NOMO-1 (cell line): ENCODE measurements at regions not wholly inside any gene's neighbourhood (a gene's known extent, or its start where the extent isn't known, plus 50 kb on each side); places are given as distances from the start of the nearest gene placed in this dataset.
A peak's percentile ranks its signal among the peaks of the same experiment; 100 is the strongest.
"Not testable (repeated sequence)": the region's sequence is repeated elsewhere in the genome, so short reads cannot be mapped to it uniquely, and the experiment has no call there.

Experiments used
- DNase-seq, 2 experiments: peaks; one replicate each; lab custom pipeline; 2025; ENCODE audit not compliant: unreplicated experiment in 2 of 2; lab: John Stamatoyannopoulos, UW

DNA sequence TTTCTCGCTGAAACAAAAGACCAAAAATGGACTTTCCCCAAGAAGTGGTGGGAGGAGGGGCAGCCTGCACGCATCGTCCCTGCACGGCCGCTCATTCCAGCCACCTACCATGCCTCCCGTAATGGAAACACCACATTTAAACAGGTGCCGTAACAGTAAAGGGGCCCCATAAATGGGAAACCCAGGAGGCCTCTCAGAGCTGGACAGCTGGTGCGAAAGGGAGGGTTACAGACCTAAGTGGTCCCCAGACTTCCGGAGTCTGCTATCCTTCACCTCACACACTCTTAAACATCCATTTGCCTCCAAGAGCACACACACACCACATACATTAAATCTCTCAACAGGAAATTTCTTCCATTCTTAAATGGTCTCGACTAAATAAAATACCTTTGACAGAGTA lies 120.7 kb upstream of the SOD1 start:
- no peak for DNase-seq

DNA sequence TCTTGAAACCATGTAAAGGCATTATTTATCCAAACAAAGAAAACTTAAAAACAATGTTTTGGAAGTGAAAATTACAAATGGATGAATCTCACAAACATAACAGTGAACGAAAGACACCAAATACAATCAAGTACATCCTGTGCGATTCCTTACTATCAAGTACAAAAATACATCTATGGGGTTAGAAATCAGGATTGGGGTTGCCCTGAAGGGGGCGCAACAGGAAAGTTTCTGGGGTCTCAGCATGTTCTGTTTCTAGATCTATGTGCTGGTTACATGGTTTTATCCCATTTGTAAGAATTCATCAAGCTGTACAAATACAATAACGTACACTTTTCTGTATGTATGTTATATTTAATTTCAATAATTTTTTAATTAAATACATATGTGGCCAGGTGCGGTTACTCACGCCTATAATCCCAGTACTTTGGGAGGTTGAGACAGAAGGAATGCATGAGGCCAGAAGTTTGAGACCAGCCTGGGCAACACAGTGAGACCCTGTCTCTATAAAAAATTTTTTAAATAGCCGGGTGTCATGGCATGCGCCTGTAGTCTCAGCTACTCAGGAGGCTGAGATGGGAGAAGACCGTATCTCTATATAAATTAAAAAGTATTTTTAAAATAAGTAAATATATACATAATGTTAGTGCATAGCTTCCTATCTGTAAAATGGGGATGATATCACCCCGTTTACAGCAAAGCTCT lies 121.5 kb upstream of the SOD1 start:
- DNase-seq: no peak

DNA sequence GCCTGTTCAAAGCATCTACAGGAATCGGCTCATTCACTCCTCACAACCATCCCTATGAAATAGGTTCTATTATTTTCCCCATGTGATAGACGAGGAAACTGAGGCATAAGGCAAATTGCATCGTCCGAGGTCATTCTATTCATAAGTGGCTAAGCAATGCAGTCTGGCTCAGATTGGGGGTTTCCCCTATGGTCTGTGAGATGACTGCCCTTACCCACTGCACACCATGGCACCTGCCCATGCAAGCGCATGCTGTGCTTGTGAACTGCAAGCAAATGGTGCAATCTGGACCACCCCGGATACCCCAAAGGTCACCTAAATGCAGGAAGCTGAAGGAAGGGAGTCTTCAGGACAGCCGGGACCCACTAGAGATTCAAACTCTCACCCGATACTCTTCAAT lies 123.4 kb upstream of the SOD1 start:
- DNase-seq: no peak

DNA sequence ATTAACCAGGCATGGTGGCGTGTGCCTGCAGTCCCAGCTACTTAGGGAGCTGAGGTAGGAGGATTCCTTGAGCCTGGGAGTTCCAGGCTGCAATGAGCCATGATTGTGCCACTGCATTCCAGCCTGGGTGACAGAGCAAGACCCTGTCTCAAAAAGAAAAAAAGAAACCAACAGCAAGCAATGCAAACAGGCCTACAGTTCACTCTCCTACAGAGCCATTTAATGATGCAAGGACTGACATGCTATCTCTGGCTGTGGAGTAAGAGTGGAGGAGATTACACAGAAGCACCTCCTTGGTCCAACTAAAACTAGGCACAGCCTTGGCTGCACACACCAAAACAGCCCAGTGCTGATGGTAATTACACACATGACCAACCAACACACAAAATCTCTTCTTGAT lies 127.5 kb upstream of the SOD1 start:
- no peak for DNase-seq

DNA sequence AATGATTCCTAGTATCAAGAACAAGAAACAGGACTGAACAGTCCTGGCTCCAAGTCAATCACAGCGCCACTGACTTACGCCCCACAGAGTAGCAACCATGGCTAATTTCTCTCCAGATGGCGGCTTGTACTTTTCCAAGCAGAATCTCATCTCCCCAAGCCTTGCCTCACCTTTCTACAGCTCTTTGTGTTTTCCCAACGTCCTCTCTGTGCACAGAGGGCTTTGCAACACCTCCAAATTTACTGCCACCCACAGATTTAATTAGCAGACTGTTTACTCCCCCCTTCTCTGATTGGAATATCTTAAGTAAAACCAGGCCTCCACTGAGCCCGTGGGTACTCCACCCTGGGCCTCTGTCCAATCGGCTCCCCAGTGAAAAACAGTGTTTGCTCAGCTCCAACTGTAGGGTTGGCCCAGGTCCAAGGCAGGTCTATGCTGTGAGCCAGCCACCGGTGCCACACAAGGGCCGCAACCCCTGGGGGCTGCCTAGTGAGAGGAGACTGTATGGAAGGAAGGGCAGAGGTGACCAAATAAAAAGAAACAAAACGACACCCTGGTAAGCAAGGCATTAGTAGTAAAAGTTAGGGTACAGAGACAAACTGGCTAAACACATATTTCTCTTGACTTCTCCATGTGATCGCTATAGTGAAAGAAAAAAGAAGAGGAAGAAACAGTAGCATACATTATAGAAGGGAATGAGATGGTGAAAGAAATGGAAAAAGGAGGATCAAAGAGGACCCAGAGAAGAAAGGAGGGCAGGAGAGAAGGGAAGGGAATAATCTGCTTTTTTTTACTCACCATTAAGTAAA lies 128.4 kb upstream of the SOD1 start:
- no peak for DNase-seq

DNA sequence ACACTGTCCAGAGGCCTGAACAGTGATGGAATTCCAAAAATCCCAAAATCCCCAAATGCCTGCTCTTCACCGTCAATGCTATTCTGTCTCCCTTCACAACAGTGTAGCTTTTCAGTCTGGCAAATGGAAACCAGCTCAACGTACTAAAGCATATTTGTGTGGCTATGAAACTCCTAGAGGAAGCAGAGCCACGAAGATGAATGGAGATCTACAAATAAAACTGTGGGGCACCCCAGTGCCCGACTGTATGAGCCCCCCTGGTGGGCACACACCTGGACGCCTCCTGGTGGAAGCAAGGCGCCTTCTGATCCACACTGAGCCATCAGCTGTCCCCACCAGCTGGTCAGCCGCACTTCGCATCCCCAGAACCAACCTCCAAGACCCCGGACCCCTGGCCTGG lies 129.1 kb upstream of the SOD1 start:
- DNase-seq: no peak

DNA sequence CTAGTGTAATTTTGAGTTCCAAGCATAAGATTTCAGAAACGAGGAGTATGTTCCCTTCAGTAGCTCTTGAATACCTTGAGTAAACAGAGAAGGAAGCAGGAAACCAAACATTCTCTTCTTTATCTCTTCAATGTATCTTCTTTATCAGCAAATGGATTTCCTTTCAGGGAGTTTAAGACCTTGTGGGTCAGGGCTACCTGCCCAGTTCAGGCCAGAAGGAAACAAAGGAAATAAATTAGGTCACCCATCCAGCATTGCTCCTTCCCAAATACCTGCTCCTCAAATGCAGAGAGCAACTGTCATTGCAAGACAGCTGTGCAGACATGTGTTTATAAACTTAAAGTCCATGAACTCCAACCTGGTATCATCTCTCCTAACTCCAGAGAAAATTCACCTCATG lies 130.1 kb upstream of the SOD1 start:
- DNase-seq: no peak

DNA sequence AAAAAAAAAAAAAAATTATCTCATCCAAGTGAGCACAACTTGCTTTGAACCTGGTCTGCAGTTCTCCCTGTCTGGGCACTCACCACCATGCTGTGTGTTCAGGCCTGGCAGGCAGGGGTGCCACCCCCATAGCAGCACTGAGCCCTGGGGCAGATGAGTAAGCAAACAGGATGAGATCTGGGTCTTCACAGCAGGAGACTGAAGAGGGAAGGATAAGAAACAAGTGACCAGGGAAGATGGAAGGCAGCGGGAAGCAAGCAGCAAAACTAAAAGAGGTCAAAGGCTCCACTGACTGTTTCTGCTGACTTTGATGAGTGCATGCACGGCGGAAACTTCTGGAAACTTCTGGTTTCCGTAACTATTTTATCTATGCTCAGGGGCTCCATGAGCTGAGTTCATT lies 133.5 kb upstream of the SOD1 start:
- DNase-seq: no peak

DNA sequence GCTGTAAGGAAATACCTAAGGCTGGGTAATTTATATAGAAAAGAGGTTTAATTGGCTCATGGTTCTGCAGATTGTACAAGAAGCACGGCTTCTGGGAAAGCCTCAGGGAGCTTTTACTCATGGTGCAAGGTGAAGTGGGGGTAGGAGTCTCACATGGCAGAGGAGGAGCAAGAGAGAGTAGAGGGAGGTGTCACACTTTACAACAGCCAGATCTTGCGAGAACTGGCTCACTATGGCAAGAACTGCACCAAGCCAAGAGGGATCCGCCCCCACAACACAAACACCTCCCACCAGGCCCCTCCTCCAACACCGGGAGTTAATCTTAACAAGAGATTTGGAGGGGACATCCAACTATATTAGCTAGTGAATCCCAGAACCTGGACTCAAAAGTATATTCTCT lies 135.4 kb upstream of the SOD1 start:
- no peak for DNase-seq

DNA sequence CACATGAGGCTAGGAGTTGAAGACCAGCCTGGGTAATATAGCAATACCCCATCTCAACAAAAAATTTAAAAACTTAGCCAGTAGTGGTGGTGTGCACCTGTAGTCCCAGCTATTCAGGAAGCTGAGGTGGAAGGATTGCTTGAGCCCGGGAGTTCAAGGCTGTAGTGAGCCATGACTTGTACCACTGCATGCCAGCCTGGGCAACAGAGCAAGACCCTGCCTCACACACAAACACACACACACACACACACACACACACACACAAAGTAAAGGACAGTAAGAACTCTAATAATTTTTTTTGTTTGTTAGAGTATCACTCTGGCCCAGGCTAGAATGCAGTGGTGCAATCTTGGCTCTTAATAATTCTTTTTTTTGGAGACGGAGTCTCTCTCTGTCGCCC lies 138.0 kb upstream of the SOD1 start:
- no peak for DNase-seq

DNA sequence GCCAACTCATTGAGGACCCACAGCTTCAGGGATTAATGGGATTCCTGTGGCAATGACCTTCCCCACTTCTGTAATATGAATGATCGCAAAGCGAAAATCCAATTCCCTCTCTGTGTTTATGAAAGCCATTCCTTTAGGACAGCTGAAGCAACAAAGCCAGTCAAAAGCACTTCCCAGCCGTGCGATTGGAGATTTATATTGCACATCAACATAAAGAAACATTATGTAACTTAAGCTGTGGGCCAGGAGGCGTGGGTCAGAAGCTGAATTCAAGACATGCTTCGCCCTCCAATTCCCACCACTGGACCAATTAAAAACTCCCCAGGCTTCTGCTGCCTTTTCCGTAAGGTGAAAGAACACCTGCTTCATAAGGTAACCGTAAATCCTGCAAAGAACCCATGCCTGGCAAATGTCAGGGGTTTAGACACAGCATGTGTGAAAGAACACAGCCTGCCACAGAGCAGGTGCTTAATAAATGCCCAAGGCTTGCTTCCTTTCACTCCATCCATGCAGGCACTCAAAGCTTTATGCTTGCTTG lies 138.9 kb upstream of the SOD1 start:
- DNase-seq: no peak

DNA sequence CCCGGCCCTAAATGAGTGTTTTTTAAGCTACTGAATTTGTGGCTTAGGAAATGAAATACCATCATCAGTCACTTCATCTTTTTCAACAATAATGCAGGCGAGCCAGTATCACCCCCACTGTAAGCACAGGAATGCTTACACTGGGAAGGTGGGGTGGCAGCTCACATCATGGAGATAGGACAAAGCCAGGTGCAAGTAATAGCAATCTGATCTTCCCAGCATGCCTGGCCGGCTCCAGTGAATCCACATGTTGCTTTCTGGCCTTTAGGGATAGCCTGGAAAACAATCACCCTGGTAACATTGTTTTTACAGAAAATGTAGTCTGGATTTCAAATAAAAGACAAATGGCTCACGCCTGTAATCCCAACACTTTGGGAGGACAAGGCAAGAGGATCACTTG lies 140.9 kb upstream of the SOD1 start:
- DNase-seq: no peak

DNA sequence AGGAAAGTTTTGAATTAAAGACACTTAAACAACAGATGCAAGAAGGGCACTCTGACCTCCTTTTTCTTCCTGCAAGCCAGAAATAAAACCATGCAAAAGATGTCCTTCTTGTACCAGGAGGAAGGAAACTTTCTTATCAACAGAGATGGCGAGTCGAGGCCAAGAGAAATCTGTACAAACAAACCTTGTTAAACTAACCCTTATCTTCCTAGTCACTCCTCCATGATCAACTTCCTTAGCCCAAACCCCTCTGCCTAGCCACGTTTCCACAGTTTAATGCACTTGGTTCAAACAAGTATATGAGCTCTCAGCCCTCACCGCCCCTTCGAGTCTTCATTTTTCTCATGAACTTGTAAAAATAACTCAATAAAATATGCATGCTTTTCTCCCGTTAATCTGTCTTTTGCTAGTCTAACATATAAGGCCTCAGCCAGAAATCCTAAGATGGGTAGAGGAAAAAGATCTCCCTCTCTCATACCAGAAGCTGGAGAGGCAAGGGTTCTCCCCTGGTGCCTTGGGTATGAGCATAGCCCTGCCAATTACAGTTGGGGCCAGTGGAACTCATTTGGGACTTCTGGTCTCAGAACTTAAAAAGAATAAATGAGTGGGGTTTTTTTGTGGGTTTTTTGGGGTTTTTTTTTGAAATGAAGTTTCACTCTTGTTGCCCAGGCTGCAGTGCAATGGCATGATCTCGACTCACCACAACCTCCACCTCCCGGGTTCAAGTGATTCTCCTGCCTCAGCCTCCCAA lies 141.7 kb upstream of the SOD1 start:
- DNase-seq: no peak

DNA sequence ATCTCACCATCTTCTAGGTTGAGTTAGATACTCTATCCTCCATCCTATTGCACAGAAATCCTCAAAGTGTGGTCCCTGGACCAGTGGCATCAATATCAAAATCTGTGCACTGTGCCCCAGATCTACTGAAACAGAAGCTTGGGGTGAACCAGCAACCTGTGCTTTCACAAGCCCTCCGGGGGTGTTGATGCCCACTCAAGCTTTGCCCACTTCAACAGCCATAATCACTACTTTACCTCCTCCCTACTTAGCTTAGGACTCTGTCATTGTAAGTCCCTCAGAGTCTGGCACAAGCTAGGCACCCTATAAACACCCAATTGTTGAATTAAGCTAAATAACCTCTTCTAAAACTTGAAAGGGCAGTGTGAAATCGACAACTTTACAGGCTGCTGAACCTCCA lies 144.2 kb upstream of the SOD1 start:
- no peak for DNase-seq

DNA sequence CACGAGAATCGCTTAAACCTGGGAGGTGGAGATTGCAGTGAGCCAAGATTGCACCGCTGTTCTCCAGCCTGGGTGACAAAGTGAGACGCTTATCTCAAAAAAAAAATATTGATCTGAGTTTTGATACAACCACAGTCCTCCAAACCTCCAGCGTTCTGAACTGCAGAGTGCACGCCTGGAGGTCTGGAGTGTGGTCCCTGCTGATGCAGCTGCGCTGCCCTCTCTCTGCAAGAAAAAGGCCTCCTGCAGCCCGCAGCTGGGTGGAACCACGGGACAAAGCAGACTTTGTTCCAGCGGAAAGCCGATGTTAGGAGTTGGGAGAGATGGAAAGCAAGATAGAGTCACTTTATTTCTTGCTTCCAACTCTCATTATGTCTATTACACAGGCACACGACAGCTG lies 144.9 kb upstream of the SOD1 start:
- DNase-seq: no peak

DNA sequence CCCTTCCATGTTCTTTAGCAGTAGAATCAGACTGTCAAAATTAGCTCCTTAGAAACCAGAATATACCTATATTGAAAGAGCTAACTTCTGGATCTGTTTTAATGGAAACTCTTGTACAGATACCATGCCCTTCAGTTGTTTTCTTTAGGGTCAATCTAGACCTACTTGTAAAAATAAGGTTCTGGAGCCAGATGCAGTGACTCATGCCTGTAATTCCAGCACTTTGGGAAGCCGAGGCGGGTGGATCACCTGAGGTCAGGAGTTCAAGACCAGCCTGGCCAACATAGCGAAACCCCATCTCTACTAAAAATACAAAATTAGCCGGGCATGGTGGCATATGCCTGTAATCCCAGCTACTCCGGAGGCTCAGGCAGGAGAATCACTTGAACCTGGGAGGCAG lies 146.0 kb upstream of the SOD1 start:
- DNase-seq: not testable (repeated sequence)

DNA sequence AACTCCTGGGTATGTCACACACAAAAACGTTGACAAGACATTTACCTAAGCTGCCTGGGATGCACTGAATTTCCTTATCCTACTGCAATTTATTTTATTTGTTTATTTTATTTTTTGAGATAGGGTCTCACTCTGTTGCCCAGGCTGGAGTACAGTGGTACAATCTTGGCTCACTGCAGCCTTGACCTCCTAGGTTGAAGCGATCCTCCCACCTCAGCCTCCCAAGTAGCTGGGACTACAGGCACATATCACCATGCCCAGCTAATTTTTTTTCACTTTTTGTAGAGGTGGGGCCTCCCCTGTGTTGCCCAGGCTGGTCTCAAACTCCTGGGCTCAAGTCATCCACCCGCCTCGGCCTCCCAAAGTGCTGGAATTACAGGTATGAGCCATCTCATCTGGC lies 147.5 kb upstream of the SOD1 start:
- not testable (repeated sequence) for DNase-seq

DNA sequence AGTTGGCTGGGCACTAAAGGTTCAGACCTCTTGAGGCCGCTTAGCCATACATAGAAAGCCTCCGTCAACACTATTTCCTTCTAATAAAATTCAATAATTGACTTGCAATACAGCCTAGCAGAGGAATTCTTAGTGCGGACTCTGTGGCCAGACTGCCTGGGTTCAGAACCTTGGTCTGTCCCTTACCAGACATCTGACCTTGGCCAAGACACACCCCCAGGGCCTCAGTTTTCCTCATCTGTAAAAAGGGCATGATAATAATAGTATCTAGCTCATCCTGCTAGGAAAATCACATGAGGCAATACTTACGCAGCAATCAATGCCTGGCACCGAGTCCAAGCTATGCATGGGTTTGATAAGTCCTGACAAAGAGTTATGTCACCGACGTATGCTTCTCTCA lies 148.2 kb upstream of the SOD1 start:
- DNase-seq: no peak

DNA sequence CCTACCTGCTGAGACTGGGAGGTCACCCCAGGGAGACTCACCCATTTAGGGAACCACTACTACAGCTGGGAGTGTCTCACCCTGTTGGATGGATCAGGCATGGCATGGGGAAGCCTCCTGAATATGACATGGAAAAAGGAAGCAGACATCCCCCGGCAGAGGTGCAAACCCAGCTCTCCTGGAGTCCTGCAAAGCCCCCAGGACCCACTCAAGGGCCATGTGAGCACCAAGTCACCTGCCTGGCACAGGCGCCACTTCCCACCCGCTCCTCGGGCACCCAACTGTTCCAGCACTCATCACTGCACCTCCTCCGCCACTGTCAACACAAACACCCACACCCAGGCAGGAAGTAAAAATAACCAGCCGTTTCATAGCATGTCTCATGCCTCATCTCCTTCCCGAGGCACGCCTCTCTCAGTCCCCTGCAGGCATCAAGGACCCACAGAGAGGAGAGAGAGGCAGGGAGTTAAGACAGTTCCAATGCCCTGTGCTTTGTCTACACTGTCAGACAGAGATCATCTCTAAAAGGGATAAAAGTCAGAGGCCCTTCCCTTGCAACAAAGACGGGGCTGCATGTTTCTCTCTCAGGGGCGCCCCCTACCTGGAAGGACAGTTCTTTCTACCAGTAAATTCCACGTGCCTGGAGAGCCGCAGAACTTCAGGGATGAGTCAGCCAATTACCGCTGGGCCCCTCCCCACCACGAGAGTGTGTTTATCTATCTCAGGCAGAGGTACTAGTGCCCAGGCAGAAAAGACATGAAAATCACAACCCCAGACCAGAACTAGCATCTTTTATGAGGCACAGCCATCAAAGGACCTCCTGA lies 150.1 kb upstream of the SOD1 start:
- peak; percentile 41 to 43 for DNase-seq

DNA sequence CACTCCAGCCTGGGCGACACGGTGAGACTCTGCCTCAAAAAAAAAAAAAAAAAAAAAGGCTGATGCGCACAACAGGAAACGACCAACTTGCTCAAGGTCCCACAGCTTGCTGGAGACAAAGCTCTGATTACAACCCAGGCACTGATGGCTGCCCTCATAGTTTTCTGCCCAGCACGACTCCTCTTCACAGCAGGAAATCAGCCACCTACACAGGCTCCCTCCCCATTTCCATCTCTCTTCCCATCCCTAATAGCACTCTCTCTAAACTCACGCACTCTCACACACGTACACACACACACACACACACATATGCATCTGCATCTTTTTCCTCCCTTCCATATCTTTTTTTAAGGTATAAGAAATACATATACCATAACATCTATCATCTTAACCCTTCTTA lies 153.5 kb upstream of the SOD1 start:
- no peak for DNase-seq

DNA sequence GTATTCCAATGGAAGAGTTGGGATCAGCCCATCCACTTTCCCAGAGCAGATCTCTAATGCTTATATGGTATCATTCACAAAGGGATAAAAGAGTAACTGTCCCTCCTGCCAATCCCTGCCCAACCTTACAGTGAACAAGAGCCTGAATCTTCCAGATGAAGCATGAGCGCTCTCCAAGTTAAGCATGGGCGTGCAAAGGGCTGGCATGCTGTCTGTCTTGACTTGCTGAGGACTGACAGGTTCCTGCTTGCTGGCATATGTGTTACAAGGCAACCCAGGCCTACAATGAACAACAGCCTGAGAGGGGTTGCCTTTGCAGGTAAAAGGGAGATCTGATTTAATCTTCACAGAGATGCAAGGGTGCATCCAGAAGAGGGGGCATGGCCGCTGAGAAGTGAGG lies 155.6 kb upstream of the SOD1 start:
- DNase-seq: no peak
